DOHH2 (cell line): ENCODE measurements at regions not wholly inside any gene's neighbourhood (a gene's known extent, or its start where the extent isn't known, plus 50 kb on each side); places are given as distances from the start of the nearest gene placed in this dataset.

Experiments
- H3F3A ChIP-seq: fragments of 200-600 bp; sonication (generic), shearing (Covaris generic); 2 replicates; pipeline ENCODE4 v1.6.0; 2016; ENCODE audit warnings: antibody characterized with exemption, mild to moderate bottlenecking; ENCODE audit not compliant: control insufficient read depth, insufficient read depth
- H3K27ac ChIP-seq: fragments of 200-600 bp; sonication (generic); 2 replicates; pipeline ENCODE4 v1.5.1; 2014; ENCODE audit warnings: low read depth, mild to moderate bottlenecking, low read length, moderate library complexity
- H3K27me3 ChIP-seq: fragments of 200-600 bp; sonication (generic); 2 replicates; pipeline ENCODE4 v1.6.1; 2014; ENCODE audit warnings: mild to moderate bottlenecking, low read length, mixed read lengths; ENCODE audit not compliant: control insufficient read depth
- H3K36me3 ChIP-seq: fragments of 200-600 bp; sonication (generic); 2 replicates; pipeline ENCODE4 v1.6.1; 2014; ENCODE audit warnings: mild to moderate bottlenecking, low read length, moderate library complexity, mixed read lengths; ENCODE audit not compliant: control insufficient read depth
- H3K4me1 ChIP-seq: fragments of 200-600 bp; sonication (generic); 2 replicates; pipeline ENCODE4 v1.6.1; 2014; ENCODE audit warnings: mild to moderate bottlenecking, low read length, mixed read lengths; ENCODE audit not compliant: control insufficient read depth
- H3K4me2 ChIP-seq: fragments of 200-600 bp; sonication (generic); 2 replicates; pipeline ENCODE4 v1.6.0; 2014; ENCODE audit warnings: mild to moderate bottlenecking, low read length, moderate library complexity
- H3K4me3 ChIP-seq: fragments of 200-600 bp; sonication (generic); 2 replicates; pipeline ENCODE4 v1.5.1; 2014; ENCODE audit warnings: mild to moderate bottlenecking, low read length, mixed read lengths
- H3K79me2 ChIP-seq: fragments of 200-600 bp; sonication (generic); 2 replicates; pipeline ENCODE4 v1.6.1; 2014; ENCODE audit warnings: mild to moderate bottlenecking, low read length, mixed read lengths; ENCODE audit not compliant: control insufficient read depth
- H3K9me2 ChIP-seq: fragments of 200-600 bp; sonication (generic); replicated peaks from 2 replicates; pipeline ENCODE4 v1.6.1; 2014; ENCODE audit warnings: mild to moderate bottlenecking, low read length, mixed read lengths; ENCODE audit not compliant: control insufficient read depth
- H3K9me3 ChIP-seq: fragments of 200-600 bp; sonication (generic); 2 replicates; pipeline ENCODE4 v1.6.1; 2014; ENCODE audit warnings: antibody characterized with exemption, low read length, mixed read lengths; ENCODE audit not compliant: control insufficient read depth, insufficient read depth
- H4K20me1 ChIP-seq: fragments of 200-600 bp; sonication (generic); 2 replicates; pipeline ENCODE4 v1.6.0; 2014; ENCODE audit warnings: low read depth, mild to moderate bottlenecking, antibody characterized with exemption, low read length, moderate library complexity; ENCODE audit not compliant: control insufficient read depth, insufficient read depth
- CTCF ChIP-seq: fragments of 200-600 bp; sonication (generic); IDR thresholded peaks from one replicate; pipeline ENCODE4 v1.5.1; 2014; ENCODE audit warnings: antibody characterized with exemption, mild to moderate bottlenecking, low read depth, low read length; ENCODE audit not compliant: poor library complexity, severe bottlenecking
- EZH2phosphoT487 ChIP-seq: fragments of 200-600 bp; sonication (generic); IDR thresholded peaks from 2 replicates; pipeline ENCODE4 v1.6.1; 2017; ENCODE audit warnings: borderline replicate concordance, mild to moderate bottlenecking, antibody characterized with exemption, low read length, moderate library complexity, mixed read lengths

GRCh38 chr7:98458090-98458875 lies 57.4 kb upstream of the BAIAP2L1 start:
- H3K4me3 ChIP-seq, result no peak overlapping the region
- no peaks in the 10 kb centered on the region for H3K79me2 ChIP-seq
- 0 out of 2 replicates have a peak, but pooled peaks cover 3% of the 10 kb centered on the region for H3K27me3 ChIP-seq
- no peak for TF ChIP-seq EZH2phosphoT487
- TF ChIP-seq CTCF, result no peak
- H3K9me3 ChIP-seq, result peaks cover 3% of the 10 kb centered on the region; the same call in 1 of the 2 replicates
- no peaks in the 10 kb centered on the region for H3K36me3 ChIP-seq
- H3K27ac ChIP-seq, result no peak overlapping the region
- H4K20me1 ChIP-seq, result no peaks in the 10 kb centered on the region
- no peaks in the 10 kb centered on the region for H3F3A ChIP-seq
- 0 out of 2 replicates have a peak overlapping the region, but pooled peaks have one; percentile 9 for H3K4me2 ChIP-seq
- no peaks in the 10 kb centered on the region for H3K4me1 ChIP-seq
- H3K9me2 ChIP-seq, result no peaks in the 10 kb centered on the region

- TF ChIP-seq CTCF (no peak), EZH2phosphoT487 (no peak)
- H3K27ac ChIP-seq, result no peak overlapping the region
- no peaks in the 10 kb centered on the region for H3K79me2 ChIP-seq
- H3K36me3 ChIP-seq, result no peaks in the 10 kb centered on the region
- no peaks in the 10 kb centered on the region for H3K9me2 ChIP-seq
- H3K9me3 ChIP-seq, result peaks cover 8% of the 10 kb centered on the region; the same call in 1 of the 2 replicates
- H3K4me1 ChIP-seq, result no peaks in the 10 kb centered on the region
- no peaks in the 10 kb centered on the region for H4K20me1 ChIP-seq
- no peak overlapping the region for H3K4me2 ChIP-seq
- H3K27me3 ChIP-seq, result no peaks in the 10 kb centered on the region
- no peaks in the 10 kb centered on the region for H3F3A ChIP-seq
- H3K4me3 ChIP-seq, result no peak overlapping the region
Observed at GRCh38 chr7:98456866-98457265, 56.0 kb upstream of the BAIAP2L1 start.

- Histone ChIP-seq H3K9me2 (no peaks in the 10 kb centered on the region), H3K27me3 (no peaks in the 10 kb centered on the region), H4K20me1 (no peaks in the 10 kb centered on the region), H3K4me3 (no peak overlapping the region), H3K36me3 (no peaks in the 10 kb centered on the region), H3K27ac (no peak overlapping the region), H3K4me2 (no peak overlapping the region), H3F3A (no peaks in the 10 kb centered on the region), H3K4me1 (no peaks in the 10 kb centered on the region), H3K79me2 (no peaks in the 10 kb centered on the region), H3K9me3 (peaks cover 4% of the 10 kb centered on the region; the same call in 1 of the 2 replicates)
- no peak for TF ChIP-seq EZH2phosphoT487
- TF ChIP-seq CTCF, result no peak
Observed at GRCh38 chr7:98452791-98453190, 51.9 kb upstream of the BAIAP2L1 start.
